ENCODE measurements at regions not wholly inside any gene's neighbourhood (a gene's known extent, or its start where the extent isn't known, plus 50 kb on each side); places are given as distances from the start of the nearest gene placed in this dataset.

DNA sequence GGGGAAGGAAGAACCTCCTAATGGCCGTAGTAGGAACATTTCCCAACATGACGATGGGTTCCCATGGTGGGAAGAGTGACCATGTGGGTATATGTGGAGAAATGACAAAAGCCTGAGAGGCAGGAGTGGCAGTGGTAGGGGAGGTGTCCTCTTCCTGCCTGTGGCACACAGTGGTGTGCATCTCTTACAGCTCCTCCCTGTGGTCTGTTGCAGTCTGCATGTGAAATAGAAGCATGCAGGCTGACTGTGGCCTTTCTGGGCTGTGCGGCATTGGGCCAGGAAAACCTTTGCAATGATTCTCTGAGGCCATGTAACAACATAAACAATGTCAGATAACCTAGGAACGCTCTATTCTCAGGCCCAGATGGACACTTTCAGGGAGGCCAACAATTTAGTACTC, 84.0 kb downstream of the LACC1 start:
- Histone ChIP-seq H3T11ph (ENCODE audit: low read length) (no peak overlapping the region), H3K23ac (ENCODE audit: insufficient read length, low read depth, low read length) (no peak overlapping the region), H3K27ac (ENCODE audit: insufficient read length, low read depth, low read length) (no peak overlapping the region), H3K18ac (ENCODE audit: insufficient read length, low read depth, low read length) (no peak overlapping the region), H3K23me2 (ENCODE audit: insufficient read length, low read depth, low read length, poor library complexity, severe bottlenecking) (no peaks in the 10 kb centered on the region), H3K79me1 (ENCODE audit: insufficient read depth, low read depth, low read length, poor library complexity, severe bottlenecking) (no peaks in the 10 kb centered on the region), H3K14ac (ENCODE audit: insufficient read depth, low read length) (no peak overlapping the region), H3K79me2 (ENCODE audit: insufficient read depth, low read length) (no peaks in the 10 kb centered on the region), H2AFZ (ENCODE audit: low read length) (no peak overlapping the region), H4K5ac (ENCODE audit: insufficient read length, low read depth, low read length) (no peak overlapping the region), H2BK5ac (ENCODE audit: insufficient read length, low read length) (no peak overlapping the region), H2BK20ac (ENCODE audit: low read depth, low read length, poor library complexity, severe bottlenecking) (no peak overlapping the region), H4K91ac (ENCODE audit: insufficient read length, low read depth, low read length) (no peak overlapping the region), H3K56ac (ENCODE audit: insufficient read length, low read depth, low read length) (no peak overlapping the region), H2BK12ac (ENCODE audit: insufficient read length, low read depth, low read length) (no peak overlapping the region), H4K20me1 (ENCODE audit: control insufficient read depth, insufficient read depth, insufficient read length) (no peaks in the 10 kb centered on the region), H3K4ac (ENCODE audit: low read depth, low read length) (no peak overlapping the region), H3K4me2 (ENCODE audit: insufficient read depth, insufficient read length, low read length) (no peak overlapping the region), H3K9ac (ENCODE audit: extremely low read depth, insufficient read length, low read length) (no peak overlapping the region), H4K8ac (replicated peaks; ENCODE audit: insufficient read length, low read depth, low read length) (no peak overlapping the region), H3K27me3 (ENCODE audit: insufficient read depth, low read length) (no peaks in the 10 kb centered on the region), H2AK5ac (ENCODE audit: insufficient read length, low read length) (no peak overlapping the region), H3K9me3 (ENCODE audit: control insufficient read depth, low read depth, low read length) (no peaks in the 10 kb centered on the region), H2BK120ac (ENCODE audit: low read depth, low read length, poor library complexity, severe bottlenecking) (no peak overlapping the region), H3K4me1 (ENCODE audit: insufficient read depth, low read length) (peaks cover 2% of the 10 kb centered on the region; the same call in 1 of the 2 replicates), H2BK15ac (ENCODE audit: low read depth, low read length) (no peak overlapping the region)
- H3K27me3 Mint-ChIP-seq (ENCODE audit: low read depth), result peaks cover under 1% of the 10 kb centered on the region; the same call in 1 of the 2 replicates
- no peak overlapping the region for H3K27ac Mint-ChIP-seq
- peak; percentile 40 for DNase-seq
- no CpG with 5 or more reads among the region's 4 CpGs for WGBS (ENCODE audit: extremely low coverage, insufficient read length, low lambda C conversion rate)
- H3K4me3 Mint-ChIP-seq, result no peak overlapping the region
- H3K4me1 Mint-ChIP-seq, result peaks cover 5 to 12% of the 10 kb centered on the region in 2 experiments
- peaks cover 2 to 3% of the 10 kb centered on the region in 2 experiments; a peak in 2 of 5 replicates for H3K9me3 Mint-ChIP-seq
- TF ChIP-seq, protein P1, sequence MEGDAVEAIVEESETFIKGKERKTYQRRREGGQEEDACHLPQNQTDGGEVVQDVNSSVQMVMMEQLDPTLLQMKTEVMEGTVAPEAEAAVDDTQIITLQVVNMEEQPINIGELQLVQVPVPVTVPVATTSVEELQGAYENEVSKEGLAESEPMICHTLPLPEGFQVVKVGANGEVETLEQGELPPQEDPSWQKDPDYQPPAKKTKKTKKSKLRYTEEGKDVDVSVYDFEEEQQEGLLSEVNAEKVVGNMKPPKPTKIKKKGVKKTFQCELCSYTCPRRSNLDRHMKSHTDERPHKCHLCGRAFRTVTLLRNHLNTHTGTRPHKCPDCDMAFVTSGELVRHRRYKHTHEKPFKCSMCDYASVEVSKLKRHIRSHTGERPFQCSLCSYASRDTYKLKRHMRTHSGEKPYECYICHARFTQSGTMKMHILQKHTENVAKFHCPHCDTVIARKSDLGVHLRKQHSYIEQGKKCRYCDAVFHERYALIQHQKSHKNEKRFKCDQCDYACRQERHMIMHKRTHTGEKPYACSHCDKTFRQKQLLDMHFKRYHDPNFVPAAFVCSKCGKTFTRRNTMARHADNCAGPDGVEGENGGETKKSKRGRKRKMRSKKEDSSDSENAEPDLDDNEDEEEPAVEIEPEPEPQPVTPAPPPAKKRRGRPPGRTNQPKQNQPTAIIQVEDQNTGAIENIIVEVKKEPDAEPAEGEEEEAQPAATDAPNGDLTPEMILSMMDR (conservative IDR thresholded peaks at IDR 0.05), result peak; percentile 52; the same call in 2 of the 3 replicates
- H3K36me3 Mint-ChIP-seq (ENCODE audit: insufficient read depth in 1 of 3, low read depth in 3 of 3), result peaks cover 0 to 3% (median 2%) of the 10 kb centered on the region in 3 experiments; a peak in 2 of 7 replicates

Data from H9 (cell line).